HUDEP-2 (cell line): ENCODE measurements at regions not wholly inside any gene's neighbourhood (a gene's known extent, or its start where the extent isn't known, plus 50 kb on each side); places are given as distances from the start of the nearest gene placed in this dataset.
"Not testable (repeated sequence)": the region's sequence is repeated elsewhere in the genome, so short reads cannot be mapped to it uniquely, and the experiment has no call there.

Experiments
- DNase-seq, 76 experiments: peaks; one replicate each; lab custom pipeline; 2025; ENCODE audit not compliant: unreplicated experiment in 76 of 76; lab: John Stamatoyannopoulos, UW

DNA sequence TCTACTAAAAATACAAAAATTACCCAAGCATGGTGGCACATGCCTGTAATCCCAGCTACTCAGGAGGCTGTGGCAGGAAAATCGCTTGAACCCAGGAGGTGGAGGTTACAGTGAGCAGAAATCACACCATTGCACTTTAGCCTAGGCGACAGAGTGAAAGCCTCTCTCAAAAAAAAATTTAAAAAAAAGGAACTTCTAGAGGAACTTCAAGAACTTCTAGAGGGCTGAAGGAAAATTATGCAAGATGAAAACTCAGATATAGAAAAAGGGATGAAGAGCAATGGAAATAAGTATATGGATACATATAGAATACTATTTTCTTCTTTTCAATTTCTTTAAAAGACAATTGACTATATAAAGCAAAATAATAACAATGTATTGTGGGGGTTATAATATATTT is 51.2 kb upstream of the PRR5 start:
- DNase-seq = no peak

DNA sequence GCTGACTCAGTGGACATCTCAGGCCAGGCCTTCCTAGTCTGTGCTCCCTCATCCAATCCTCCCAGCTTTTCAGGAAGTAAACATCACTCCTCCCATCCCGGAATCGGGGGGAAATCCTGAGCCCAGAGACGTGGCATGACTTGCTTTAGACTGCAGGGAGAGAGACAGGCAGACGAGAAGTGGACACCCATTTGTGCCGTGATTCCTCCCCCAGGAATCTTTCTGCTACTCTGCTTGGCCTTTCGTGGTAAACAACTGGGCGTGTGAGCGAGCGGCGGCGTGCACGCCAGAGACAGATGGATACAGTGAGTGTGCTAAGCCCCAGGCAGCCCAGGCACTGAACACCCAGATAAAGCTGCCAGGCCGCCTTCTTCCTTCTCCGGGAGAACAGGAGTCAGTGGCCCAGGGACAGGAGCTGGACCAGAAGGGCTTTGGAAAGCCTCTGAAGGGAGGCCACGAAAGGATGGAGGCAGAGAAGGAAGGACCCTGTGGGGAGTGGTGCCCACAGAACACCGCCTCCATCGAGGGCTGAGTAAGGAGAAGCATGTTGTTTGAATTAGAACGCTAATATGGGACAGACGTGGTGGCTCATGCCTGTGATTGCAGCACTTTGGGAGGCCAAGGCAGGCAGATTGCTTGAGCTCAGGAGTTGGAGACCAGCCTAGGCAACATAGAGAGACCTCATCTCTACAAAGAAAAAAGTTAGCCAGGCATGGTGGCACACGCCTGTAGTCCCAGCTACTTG is 53.0 kb upstream of the PRR5 start:
- DNase-seq = no peak

DNA sequence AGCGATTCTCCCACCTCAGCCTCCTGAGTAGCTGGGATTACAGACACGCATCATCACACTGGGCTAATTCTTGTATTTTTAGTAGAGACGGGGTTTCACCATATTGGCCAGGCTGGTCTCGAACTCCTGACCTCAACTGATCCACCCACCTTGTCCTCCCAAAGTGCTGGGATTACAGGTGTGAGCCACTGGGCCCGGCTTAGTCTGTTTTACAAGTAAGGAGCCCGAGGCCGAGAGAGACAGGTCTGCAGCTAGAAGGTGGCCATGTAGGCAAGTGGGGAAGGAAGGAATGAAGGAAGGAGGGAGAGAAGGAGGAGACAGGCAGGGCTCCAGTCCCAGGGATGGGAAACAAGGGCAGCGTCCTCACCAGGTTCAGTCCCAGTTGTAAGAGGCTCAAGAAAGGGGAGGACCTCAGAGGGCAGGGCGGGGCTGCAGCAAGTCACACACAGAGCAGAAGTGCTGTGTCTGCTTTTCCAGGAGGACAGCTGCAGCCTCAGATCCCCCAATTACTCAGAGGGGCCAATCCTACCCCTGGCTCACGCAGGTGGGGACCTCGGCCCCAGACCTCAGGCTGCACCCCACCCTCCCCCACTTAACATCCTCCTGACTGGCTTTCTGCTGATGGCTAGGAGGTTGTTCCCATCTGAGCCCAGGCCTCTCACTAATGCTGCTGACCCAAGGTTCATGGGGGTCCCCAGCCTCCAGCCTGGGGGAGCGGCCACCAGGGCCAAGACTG is 53.8 kb upstream of the PRR5 start:
- DNase-seq = no peak

DNA sequence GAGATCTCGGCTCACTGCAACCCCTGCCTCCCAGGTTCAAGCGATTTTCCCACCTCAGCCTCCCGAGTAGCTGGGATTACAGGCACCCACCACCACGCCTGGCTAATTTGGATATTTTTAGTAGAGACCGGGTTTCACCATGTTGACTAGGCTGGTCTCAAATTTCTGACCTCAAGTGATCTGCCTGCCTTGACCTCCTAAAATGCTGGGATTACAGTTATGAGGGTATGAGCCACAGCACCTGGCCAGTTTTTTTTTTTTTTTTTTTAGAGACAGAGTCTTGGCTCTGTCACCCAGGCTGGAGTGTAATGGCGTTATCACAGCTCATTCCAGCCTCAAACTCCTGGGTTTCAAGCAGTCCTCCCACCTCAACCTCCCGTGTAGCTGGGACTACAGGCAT is 54.9 kb upstream of the PRR5 start:
- no peak for DNase-seq

DNA sequence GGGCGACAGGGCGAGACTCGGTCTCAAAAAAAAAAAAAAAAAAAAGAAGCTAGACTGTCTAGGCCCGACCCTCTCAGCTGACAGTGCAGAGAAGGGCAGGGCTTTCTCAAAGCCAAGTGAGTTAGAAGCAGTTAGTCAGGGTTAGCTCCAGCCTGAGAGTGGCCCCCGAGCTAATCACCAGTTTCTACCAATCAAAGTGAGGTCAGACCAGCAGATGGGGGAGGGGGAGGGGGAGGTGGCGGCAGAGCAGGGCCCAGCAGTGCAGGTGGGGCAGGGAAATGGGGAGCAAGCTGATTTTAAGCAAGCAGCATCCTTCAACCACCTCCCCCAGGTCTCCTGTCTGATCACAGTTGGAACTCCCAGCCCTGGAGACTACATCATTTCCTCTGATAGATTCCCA is 55.3 kb upstream of the PRR5 start:
- no peak for DNase-seq

DNA sequence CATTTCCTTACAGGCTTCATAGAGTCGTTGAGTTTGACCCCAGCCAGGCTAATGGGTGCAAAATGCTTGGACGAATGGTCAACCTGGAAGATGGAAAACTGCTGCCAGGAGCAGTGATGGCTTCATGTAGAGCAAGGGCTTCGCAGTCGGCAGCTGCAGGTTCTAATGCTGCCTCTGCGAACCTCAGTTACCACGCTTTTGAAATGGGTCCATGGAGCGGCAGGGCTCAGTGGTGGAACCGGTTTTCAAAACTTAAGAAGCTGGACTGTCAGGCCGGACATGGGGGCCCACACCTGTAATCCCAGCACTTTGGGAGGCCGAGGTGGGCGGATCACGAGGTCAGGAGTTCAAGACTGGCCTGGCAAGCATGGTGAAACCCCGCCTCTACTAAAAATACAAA is 55.9 kb upstream of the PRR5 start:
- no peak for DNase-seq

DNA sequence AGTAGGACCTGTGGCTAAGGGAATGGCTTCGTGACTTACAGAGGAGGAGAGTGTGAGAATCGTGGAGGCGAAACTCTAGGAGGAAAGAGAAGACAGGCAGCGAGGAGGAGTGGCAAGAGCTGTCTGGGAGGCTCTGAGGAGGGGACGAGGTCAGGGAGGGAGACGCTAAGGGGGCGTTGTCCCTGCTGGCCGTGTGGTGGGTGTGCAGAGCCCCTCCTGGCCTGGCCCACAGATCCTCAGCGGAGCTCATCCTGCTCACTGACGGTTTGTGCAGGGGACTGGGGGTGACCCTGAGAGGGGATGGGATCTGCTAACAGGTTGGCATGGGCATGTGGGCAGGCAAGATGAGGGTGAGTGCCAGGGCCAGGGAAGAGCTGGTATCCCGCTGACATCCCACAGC is 56.5 kb upstream of the PRR5 start:
- no peak for DNase-seq

DNA sequence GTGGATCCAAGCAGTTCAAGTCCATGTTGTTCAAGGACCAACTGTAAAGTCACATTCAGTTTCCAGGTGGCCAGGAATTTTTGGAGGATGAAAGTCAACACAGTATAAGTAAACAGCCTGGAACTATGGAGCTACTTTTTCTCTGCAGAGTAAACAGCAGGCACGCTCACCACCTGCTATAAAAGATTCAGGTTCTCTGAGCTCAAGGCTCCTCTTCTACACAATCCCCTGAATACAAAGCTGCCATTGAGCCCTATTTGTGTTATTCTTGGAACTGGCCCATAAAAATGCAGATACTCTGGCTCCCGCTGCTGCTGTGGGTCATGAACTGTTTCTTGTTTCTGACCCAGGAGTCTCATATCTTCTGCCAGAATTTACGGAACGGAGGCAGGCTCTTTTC is 56.9 kb upstream of the PRR5 start:
- DNase-seq = no peak

DNA sequence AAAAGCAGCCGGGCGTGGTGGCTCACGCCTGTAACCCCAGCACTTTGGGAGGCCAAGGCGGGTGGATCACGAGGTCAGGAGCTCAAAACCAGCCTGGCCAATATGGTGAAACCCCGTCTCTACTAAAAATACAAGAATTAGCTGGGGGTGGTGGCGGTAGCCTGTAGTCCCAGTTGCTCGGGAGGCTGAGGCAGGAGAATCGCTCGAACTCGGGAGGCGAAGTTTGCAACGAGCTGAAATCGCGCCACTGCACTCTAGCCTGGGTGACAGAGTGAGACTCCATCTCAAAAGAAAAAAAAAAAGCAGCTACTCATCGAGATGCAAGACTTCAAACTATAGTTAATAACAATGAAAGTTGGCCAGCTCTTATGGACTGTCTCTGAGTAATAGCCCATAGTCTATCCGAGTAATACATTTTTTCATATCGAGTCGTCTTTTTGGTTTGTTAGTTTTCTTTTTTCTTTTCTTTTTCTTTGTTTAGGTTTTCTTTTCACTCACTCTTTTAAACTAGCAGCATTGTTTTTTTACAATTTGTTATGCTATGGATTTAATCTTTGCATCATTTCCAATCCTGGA is 58.4 kb upstream of the PRR5 start:
- DNase-seq = not testable (repeated sequence)

DNA sequence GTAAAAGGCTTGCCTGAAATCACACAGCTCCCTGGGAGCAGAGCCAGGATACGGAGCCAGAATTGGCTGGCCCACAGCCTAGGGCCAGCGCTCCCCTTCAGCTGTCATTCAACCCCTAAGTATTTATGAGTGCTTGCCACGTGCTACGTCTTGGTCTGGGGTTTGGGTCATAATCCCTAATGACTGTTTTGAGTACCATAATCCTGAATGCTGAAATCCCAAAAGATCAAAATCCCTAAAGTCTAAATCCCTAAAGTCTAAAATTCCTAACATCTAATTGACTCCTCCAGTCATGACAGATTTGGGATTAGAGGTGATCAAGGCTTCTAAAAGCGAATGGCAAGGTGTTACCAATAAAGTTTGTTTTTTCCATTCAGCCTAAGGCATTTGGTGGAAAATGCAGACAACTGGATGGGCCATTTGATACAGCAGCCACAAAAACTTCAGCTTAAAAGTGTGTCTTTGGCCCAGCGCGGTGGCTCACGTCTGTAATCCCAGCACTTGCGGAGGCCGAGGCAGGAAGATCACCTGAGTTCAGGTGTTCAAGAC is 59.8 kb upstream of the PRR5 start:
- DNase-seq = no peak

DNA sequence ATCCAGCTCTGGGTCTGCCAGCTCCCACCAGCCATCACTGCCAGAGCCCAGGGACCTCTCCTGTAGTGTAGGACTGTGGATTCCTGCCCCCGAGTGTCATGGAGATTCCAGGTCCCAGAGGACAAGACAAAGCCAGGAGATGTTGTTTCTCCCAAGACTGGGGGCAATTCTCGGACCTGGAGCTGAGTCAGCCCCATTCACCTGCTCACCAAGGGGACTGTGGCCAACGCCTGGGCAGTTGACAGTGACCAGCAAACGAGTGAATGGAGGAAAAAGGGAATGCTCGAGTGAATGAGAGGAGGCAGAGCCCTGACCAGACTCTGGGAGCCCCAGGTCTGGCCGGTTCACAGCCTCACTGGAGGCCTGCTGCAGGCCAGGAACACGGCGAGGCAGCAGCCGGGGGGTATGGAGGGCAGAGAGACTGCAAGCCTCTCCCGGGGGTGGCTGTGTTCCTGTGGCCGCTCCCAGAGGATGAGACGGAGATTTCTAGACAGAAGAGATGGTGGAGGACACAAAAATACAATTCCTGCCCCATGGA is 61.3 kb upstream of the PRR5 start:
- no peak for DNase-seq

DNA sequence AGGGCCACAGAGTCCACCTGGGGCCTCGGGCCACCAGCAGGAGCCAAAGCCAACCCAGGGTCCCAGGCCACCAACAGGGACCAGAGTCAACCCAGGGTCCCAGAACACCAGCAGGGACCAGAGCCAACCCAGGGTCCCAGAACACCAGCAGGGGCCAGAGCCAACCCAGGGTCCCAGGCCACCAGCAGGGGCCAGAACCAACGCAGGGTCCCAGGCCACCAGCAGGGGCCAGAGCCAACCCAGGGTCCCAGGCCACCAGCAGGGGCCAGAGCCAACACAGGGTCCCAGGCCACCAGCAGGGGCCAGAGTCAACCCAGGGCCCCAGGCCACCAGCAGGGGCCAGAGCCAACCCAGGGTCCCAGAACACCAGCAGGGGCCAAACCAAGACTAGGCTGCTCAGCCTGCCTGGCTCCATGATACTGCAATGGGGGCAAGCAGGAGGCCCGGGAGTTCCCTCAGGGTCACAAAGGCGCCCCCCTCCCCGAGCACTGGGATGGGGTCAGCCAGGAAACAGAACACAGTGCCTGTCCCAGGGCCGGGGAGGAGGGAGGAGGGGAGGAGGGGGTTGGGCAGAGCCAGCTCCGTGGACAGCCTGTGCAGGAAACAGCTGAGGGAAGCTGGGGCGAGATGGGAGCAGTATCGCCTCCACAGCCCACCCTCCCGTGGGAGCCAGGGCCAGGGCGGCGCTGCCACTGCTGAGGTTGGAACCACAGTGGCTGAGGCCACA is 62.0 kb upstream of the PRR5 start:
- no peak for DNase-seq

DNA sequence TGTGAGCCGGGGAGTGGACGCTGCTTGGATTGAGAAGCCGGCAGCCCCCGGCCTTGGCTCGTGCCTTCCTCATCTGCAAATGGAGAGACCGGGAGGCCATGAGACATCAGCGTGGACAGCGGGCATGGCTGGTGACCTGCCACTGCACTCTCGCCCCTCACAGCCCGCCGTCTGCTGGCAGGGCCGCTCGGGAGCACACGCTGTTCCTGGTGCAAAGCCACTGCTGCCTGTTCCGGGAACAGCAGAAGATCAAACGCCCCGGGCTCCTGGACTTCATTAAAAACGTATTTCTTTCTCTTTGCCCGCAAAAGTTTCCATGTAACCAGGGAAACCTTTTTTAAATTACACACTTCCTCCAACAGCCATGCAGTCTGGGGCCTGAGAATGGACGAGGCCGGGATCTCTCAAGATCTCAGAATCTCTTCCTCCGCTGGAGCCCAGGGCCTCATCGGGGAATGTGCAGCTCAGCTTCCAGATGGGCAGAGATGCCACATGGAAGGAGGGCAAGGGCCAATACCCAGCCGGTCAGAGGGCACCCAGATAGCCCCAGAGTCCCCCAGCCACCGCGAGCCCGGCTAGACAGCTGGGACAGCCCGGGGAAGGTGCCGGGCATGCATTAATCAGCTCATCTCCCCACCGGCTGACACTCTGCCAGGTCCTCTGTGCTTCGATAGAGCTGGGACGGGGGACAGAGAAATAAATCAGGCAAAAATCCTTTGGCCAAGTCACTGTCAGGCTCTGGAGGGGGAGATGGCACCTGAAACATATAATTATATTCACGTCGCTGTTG is 62.8 kb upstream of the PRR5 start:
- DNase-seq = no peak

DNA sequence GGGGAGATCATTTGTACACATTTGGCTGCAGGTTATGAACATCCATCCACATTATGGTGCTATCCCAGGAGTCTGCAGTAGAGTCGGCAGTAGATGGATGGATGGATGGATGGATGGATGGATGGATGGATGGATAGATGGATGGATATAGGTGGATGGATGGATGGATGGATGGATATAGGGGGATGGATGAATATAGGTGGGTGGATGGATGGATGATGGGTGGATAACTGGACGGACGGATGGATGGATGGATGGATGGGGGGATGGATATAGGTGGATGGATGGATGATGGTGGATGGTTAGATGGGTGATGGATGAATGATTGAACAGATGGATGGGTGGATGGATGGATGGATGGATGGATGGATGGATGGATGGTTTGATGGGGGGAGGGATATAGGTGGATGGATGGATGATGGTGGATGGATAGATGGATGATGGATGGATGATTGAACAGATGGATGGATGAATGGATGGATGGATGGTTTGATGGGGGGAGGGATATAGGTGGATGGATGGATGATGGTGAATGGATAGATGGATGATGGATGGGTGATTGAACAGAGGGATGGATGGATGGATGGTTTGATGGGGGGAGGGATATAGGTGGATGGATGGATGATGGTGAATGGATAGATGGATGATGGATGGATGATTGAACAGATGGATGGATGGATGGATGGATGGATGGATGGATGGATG is 65.3 kb upstream of the PRR5 start:
- DNase-seq = not testable (repeated sequence)

DNA sequence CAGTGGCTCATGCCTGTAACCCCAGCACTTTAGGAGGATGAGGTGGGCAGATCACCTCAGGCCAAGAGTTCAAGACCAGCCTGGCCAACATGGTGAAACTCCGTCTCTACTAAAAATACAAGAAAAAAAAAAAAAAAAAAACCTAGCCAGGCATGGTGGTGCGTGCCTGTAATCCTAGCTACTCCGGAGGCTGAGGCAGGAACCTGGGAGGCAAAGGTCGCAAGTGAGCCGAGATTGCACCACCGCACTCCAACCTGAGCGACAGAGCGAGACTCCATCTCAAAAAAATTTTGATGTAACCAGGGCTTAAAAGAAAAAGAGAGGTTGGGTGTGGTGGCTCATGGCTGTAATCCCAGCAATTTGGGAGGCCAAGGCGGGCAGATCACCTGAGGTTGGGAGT is 66.4 kb upstream of the PRR5 start:
- DNase-seq = not testable (repeated sequence)

DNA sequence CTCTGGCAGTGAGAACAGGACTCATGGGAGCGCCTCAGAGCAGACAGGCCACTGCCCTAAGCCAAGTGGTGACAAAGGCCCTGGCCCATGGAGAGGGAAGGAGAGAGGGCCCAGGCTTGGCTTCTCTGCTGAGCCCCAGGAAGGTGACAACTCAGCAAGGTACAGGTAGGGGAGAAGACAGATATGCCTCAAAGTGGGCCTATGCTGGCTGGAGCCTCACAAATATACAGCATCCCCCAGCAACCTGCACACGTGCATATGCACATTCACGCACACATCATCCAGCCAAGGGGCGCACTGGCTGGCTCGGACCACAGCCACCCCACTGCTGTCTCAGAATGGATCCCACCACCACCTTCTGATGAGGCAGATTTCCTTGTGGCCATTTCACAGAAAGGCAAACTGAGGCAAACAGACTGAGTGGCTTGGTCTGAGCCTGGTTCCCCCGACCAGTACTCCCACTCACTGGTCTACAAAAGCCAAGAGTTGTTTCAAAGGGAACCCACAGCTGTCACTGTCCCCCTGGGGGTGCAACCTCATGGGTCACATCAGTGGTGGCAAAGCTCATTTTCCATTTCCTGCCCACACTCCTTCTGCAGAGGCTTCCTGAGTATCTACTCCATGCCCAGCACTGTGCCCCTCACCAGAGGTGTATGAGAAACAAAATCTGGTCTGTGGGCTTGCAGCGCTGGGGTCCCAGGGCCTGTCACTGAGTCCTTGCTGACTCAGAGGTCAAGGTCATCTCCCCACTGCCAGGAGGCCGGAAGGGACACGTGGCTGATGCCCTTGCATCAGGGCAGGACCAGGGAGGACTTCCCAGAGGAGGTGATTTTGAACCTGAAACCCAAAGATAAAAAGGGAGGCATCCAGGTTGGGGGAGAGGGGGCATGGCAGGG is 67.3 kb upstream of the PRR5 start:
- DNase-seq = no peak

DNA sequence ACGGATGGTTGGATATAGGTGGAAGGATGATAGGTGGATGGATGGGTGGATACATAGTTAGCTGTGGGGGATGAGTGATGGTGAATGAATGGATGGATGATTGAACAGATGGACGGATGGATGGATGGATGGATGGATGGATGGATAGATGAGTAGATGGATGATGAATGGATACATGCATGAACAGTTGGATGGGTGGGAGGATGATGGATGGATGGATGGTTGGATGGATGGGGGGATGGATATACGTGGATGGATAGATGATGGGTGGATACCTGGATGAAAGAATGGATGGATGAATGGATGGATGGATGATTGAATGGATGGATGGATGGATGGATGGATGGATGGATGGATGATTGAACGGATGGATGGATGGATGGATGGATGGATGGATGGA is 68.4 kb upstream of the PRR5 start:
- no peak for DNase-seq

DNA sequence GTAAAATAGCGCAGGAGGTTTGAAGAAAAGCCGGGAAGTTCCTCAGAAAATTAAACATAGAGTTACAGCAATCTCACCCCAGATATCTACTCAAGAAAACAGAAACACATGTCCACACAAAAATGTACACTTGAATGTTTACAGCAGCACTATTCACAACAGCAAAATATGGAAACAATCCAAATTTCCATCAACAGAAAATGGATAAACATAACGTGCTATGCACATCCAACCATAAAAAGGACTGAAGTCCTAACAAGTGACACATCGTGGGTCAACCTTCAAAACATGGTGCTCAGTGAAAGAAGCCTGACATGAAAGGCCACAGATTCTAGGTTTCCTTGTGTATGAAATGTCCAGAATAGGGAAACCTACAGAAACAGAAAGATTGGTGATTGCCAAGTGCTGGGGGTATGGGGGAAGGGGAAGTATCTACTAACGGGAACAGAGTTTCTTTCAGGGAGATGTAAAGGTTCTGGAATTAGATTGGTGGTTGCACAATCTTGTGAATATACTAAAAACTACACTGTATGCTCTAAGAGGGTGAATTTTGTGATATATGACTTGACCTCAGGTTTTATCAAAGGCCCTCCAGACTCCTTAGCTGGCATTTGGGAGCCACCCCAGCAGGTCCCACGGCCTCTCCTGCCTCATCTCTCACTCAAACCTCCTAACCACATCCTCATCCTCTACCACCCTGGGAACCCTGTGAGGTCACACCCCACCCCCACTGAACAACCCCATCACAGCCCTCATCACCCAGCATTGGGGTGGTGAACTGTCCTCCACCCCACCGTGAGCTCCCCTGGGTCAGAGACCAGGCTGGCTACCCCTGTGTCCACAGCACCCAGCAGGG is 69.2 kb upstream of the PRR5 start:
- DNase-seq = no peak
